Progenitor cell of endocrine pancreas (in vitro differentiated cells): ENCODE measurements at regions not wholly inside any gene's neighbourhood (a gene's known extent, or its start where the extent isn't known, plus 50 kb on each side); places are given as distances from the start of the nearest gene placed in this dataset.
"Not testable (repeated sequence)": the region's sequence is repeated elsewhere in the genome, so short reads cannot be mapped to it uniquely, and the experiment has no call there.

Source experiments
- DNase-seq: peaks from one replicate; pipeline ENCODE4 v3.0.0; 2021; ENCODE audit warnings: low spot score; ENCODE audit not compliant: unreplicated experiment
- H3K27ac Mint-ChIP-seq: 2 replicates; pipeline ENCODE4 v1.8.0; 2021; ENCODE audit warnings: mild to moderate bottlenecking, moderate library complexity, mixed read lengths
- H3K27me3 Mint-ChIP-seq: 2 replicates; pipeline ENCODE4 v1.8.0; 2021; ENCODE audit warnings: mixed read lengths
- H3K36me3 Mint-ChIP-seq: 2 replicates; pipeline ENCODE4 v1.8.0; 2022; ENCODE audit warnings: mixed read lengths; ENCODE audit not compliant: insufficient read depth
- H3K4me1 Mint-ChIP-seq: 2 replicates; pipeline ENCODE4 v1.8.0; 2021; ENCODE audit warnings: low read depth, mixed read lengths
- H3K4me3 Mint-ChIP-seq: 2 replicates; pipeline ENCODE4 v1.8.0; 2021; ENCODE audit warnings: low read depth, mild to moderate bottlenecking, moderate library complexity, mixed read lengths
- H3K9me3 Mint-ChIP-seq: 2 replicates; pipeline ENCODE4 v1.8.0; 2021; ENCODE audit warnings: low read depth, mixed read lengths

DNA sequence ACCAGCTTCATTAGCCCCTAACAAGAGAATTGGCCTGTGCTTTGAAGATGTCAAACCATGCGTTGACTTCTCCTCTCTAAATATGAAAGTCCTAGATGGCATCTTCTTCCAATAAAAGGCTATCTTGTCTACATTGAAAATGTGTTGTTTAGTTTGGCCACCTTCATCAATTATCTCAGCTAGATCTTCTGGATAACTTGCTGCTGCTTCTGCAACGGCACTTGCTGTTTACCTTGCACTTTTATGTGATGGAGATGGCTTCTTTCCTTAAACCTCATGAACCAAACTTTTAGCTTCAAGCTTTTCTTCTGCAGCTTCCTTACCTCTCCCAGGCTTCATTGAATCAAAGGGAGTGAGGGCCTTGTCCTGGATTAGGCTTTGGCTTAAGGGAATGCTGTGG lies 58.6 kb upstream of the CSNK1E start:
- H3K27me3 Mint-ChIP-seq, DNase-seq, H3K4me3 Mint-ChIP-seq, H3K27ac Mint-ChIP-seq, H3K4me1 Mint-ChIP-seq: not testable (repeated sequence)
- Mint-ChIP-seq H3K9me3 (peaks cover 12% of the 10 kb centered on the region), H3K36me3 (peaks cover 58% of the 10 kb centered on the region)

DNA sequence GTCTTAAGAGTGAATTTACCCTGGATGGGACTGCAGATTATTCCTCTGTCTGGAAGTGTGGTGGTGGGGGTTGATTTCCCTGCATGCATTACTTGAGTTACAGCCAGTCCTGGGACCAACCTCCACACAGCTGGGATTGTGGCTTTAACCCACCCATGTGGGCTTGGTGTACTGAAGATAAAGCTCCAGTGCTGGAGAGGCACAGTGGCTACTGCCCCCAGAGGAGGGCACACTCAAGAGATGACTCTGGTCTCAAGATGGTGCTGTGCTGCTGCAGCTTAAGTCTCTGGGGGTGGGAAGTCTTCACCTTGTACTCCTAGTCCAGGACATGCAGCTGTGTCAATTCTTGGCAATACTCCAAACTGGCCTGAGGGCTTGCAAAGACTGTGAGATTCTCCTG lies 57.8 kb upstream of the CSNK1E start:
- H3K4me1 Mint-ChIP-seq, DNase-seq, H3K27ac Mint-ChIP-seq, H3K4me3 Mint-ChIP-seq, H3K27me3 Mint-ChIP-seq: not testable (repeated sequence)
- Mint-ChIP-seq H3K36me3 (peaks cover 54% of the 10 kb centered on the region), H3K9me3 (peaks cover 12% of the 10 kb centered on the region)

DNA sequence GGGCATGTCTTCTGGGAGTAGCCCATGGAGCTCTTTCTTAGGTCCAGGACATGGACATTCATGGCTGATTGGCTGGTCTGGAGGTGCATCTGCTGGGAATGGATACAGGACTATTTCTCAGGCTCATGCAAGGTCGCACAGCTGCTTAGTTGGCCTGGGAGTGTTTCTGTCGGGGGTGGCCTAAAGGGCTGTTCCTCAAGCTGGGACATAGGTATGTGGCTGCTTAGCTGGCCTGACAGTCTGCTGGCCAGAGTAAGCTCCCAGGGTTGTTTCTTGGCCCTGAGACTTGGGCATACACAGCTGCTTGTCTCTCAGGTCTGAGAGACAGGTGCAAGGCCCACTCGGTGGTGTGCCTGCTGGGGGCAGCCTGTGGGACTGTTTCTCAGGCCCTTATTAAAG lies 57.2 kb upstream of the CSNK1E start:
- H3K27ac Mint-ChIP-seq = not testable (repeated sequence)

DNA sequence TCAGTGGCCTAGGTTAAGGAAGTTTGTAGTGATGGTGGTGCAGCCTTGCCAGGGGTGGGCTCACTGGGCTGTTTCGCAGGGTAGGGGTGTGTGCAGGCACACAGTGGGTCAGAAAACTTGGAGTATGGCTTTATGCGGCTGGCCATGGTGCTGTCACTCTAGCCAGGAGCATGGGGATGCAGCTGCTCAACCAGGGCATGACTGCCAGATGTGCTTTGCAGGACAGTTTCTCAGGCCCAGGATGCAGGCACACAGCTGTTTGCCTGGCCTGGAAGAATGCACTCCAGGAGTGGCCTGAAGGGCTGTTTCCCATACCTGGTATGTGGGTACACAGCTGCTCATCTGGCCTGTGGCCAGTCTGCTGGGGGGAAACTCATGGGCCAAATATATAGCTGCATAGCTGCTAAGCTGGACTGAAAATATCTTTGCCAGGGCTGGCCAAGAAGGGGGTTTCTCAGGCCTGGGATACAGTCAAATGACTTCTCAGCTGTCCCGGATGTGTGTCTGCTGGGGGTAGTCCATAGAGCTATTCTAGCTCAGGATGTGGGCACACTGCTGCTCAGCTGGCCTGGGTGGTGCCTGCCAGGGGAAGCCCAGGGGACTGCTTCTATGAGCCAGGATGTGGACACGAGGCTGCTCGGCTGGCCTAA lies 56.7 kb upstream of the CSNK1E start:
- H3K4me1 Mint-ChIP-seq, H3K27me3 Mint-ChIP-seq, H3K4me3 Mint-ChIP-seq, H3K27ac Mint-ChIP-seq, DNase-seq: not testable (repeated sequence)
- peaks cover 50% of the 10 kb centered on the region for H3K36me3 Mint-ChIP-seq
- H3K9me3 Mint-ChIP-seq = peaks cover 12% of the 10 kb centered on the region

More for the DNA sequence above, 57.2 kb upstream of the CSNK1E start:
- not testable (repeated sequence) for H3K4me1 Mint-ChIP-seq, DNase-seq, H3K27me3 Mint-ChIP-seq, H3K4me3 Mint-ChIP-seq
- Mint-ChIP-seq H3K36me3 (peaks cover 50% of the 10 kb centered on the region), H3K9me3 (peaks cover 12% of the 10 kb centered on the region)

DNA sequence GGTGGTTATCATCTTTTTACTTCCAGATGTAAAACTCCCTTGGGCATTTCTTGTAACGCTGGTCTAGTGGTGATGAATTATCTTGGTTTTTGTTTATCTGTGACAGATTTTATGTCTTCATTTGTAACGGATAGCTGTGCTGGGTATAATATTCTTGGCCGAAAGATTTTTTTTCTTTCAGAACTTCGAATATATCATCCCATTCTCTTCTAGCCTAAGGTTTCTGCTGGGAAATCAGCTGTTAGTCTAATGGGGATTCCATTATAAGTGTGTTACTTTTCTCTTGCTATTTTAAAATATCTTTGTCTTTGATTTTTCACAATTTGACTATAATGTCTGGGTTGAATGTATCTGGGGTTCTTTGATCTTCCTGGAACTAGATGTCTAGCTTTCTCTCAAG lies 55.4 kb upstream of the CSNK1E start:
- not testable (repeated sequence) for H3K27ac Mint-ChIP-seq, H3K27me3 Mint-ChIP-seq, DNase-seq, H3K4me1 Mint-ChIP-seq, H3K4me3 Mint-ChIP-seq
- Mint-ChIP-seq H3K36me3 (peaks cover 42% of the 10 kb centered on the region), H3K9me3 (peaks cover 12% of the 10 kb centered on the region)

DNA sequence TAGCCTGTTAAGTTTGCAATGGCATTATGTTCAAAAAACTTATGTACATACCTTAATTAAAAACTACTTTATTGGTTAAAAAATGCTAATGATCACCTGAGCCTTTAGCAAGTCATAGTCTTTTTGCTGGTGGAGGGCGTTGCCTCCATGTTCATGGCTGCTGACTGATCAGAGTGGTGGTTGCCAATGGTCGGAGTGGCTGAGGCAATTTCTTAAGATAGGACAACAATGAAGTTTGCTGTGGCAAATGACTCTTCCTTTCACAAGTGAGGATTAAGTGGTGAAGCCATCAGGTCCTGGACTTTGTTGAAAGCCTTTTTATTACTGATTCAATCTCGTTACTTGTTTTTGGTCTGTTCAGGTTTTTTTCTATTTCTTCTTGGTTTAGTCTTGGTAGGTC lies 53.3 kb upstream of the CSNK1E start:
- H3K27me3 Mint-ChIP-seq, H3K4me3 Mint-ChIP-seq, H3K4me1 Mint-ChIP-seq, H3K27ac Mint-ChIP-seq, DNase-seq: not testable (repeated sequence)
- Mint-ChIP-seq H3K9me3 (peaks cover 12% of the 10 kb centered on the region), H3K36me3 (peaks cover 33% of the 10 kb centered on the region)

DNA sequence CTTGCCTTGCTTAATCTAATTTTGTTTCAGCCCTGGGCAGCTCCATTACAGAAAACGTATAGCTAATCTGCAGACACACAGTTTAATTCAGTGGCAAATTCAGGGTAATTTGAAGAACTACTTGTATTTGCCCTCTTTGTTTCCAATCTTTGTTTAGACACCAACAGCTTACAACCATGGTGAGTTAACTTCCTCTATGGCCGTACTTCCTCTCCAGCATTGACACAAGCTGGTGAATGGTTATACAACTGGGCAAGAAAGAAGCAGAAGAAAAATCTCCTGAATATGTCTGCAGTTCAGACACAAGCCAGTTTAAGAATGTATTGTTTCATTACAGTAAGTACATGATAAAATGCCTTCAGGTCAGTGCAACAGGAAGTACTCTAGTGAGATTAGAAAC lies 51.9 kb upstream of the CSNK1E start:
- Mint-ChIP-seq H3K9me3 (peaks cover 12% of the 10 kb centered on the region), H3K36me3 (peaks cover 30% of the 10 kb centered on the region)
- not testable (repeated sequence) for H3K4me1 Mint-ChIP-seq, H3K27ac Mint-ChIP-seq, H3K27me3 Mint-ChIP-seq, H3K4me3 Mint-ChIP-seq, DNase-seq
